Lower leg skin (tissue), 3 donors: ENCODE measurements at regions not wholly inside any gene's neighbourhood (a gene's known extent, or its start where the extent isn't known, plus 50 kb on each side); places are given as distances from the start of the nearest gene placed in this dataset.

Source experiments
- CTCF ChIP-seq, 3 donors: fragments of 450-650 bp; IDR thresholded peaks; one replicate each; pipeline ENCODE4 v1.5.1; 2016; ENCODE audit warnings: antibody characterized with exemption in 3 of 3, mild to moderate bottlenecking in 3 of 3, moderate library complexity in 2 of 3
- POLR2A ChIP-seq, 2 donors: fragments of 450-650 bp; IDR thresholded peaks; one replicate each; pipeline ENCODE4 v1.6.1; 2016 to 2017; ENCODE audit warnings: antibody characterized with exemption in 2 of 2, mild to moderate bottlenecking in 1 of 2, moderate library complexity in 1 of 2

- TF ChIP-seq CTCF (IDR thresholded peaks at IDR 0.05), result no peak
- TF ChIP-seq POLR2A (IDR thresholded peaks at IDR 0.05), result no peak
These were observed 943.7 kb downstream of the EFNA5 start for GRCh38 chr5:106727071-106727470.
